ENCODE measurements at regions not wholly inside any gene's neighbourhood (a gene's known extent, or its start where the extent isn't known, plus 50 kb on each side); places are given as distances from the start of the nearest gene placed in this dataset.
A peak's percentile ranks its signal among the peaks of the same experiment; 100 is the strongest.
"Not testable (repeated sequence)": the region's sequence is repeated elsewhere in the genome, so short reads cannot be mapped to it uniquely, and the experiment has no call there.

DNA sequence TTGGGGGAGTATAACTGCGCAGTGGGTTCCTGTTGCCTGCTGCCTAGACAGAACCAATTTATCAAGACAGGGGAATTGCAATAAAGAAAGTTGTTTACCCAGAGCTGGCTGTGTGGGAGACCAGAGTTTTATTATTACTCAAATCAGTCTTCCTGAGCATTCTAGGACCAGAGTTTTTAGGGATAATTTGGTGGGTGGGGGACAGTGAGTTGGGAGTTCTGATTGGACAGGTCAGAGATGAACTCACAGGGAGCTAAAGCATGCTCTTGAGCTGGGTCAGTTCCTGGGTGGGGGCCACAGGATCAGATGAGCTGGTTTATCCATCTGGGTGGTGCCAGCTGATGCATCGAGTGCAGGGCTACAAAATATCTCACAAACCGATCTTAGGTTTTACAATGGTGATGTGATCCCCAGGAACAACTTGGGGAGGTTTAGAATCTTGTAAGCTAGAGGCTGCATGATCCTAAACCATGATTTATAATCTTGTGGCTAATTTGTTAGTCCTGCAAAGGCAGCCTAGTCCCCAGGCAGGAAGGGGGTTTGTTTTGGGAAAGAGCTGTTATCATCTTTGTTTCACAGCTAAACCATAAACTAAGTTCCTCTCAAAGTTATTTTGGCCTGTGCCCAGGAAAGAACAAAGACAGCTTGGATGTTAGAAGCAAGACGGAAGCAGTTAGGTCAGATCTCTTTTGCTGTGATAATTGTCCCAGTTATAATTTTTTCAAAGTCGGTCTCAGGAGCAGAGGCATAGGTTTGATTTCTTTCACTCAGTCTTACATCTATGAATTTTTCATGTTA is 146.8 kb downstream of the PPIAL4G start:
- Mint-ChIP-seq H3K27me3 (ENCODE audit: low read depth) (peaks cover 16% of the 10 kb centered on the region), H3K4me1 (ENCODE audit: low read depth) (peaks cover 13% of the 10 kb centered on the region)
- H3K36me3 Mint-ChIP-seq (ENCODE audit: low read depth); H3K27ac Mint-ChIP-seq (ENCODE audit: unreplicated experiment); H3K4me3 Mint-ChIP-seq (ENCODE audit: unreplicated experiment); DNase-seq (ENCODE audit: low spot score); H3K9me3 Mint-ChIP-seq (ENCODE audit: low read depth): not testable (repeated sequence)

DNA sequence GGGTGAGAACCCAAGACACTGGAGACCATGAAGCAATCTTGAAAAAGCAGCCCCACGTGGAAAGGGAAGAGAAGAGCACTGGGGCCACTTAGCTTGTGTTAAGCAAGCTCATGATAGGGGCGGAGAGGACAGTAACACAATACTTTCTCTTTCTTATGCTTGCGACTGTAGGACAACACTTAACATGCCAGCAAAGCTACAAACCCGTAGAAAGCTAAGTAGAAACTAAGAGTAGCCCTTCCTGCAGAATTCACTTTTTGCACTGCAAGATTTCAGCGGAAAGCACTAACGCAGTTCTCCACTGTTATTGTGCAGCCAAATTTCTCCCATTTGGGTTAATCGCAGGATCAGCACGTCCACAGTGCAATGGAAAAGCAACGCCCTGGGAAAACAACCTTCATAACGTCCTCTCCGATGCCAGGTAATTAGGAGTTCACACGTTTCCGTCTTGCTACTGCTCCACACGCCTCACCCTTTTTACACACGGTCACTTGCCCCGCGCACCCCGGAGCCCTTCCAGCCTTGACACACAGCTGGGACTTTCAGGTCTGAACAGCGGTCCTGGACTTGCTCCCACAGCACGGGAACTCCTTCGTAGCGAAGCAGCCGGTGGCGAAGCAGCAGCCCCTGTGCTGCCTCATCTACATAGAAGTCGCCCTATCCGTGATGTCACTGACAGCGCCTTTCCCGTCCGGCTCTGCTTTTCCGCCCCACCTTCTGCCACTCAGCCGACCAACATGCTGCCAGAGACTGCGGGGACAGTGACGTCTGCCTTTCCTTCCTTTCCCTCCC is 148.6 kb downstream of the PPIAL4G start:
- Mint-ChIP-seq H3K27me3 (ENCODE audit: low read depth) (peaks cover 16% of the 10 kb centered on the region), H3K4me3 (ENCODE audit: unreplicated experiment) (peak overlapping the region; percentile 94), H3K27ac (ENCODE audit: unreplicated experiment) (peak overlapping the region; percentile 100), H3K4me1 (ENCODE audit: low read depth) (peaks cover 13% of the 10 kb centered on the region), H3K9me3 (ENCODE audit: low read depth) (no peaks in the 10 kb centered on the region), H3K36me3 (ENCODE audit: low read depth) (no peaks in the 10 kb centered on the region)
- TF ChIP-seq, protein P1, sequence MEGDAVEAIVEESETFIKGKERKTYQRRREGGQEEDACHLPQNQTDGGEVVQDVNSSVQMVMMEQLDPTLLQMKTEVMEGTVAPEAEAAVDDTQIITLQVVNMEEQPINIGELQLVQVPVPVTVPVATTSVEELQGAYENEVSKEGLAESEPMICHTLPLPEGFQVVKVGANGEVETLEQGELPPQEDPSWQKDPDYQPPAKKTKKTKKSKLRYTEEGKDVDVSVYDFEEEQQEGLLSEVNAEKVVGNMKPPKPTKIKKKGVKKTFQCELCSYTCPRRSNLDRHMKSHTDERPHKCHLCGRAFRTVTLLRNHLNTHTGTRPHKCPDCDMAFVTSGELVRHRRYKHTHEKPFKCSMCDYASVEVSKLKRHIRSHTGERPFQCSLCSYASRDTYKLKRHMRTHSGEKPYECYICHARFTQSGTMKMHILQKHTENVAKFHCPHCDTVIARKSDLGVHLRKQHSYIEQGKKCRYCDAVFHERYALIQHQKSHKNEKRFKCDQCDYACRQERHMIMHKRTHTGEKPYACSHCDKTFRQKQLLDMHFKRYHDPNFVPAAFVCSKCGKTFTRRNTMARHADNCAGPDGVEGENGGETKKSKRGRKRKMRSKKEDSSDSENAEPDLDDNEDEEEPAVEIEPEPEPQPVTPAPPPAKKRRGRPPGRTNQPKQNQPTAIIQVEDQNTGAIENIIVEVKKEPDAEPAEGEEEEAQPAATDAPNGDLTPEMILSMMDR (IDR thresholded peaks at IDR 0.05): no peak
- peak; percentile 92 for DNase-seq (ENCODE audit: low spot score)

DNA sequence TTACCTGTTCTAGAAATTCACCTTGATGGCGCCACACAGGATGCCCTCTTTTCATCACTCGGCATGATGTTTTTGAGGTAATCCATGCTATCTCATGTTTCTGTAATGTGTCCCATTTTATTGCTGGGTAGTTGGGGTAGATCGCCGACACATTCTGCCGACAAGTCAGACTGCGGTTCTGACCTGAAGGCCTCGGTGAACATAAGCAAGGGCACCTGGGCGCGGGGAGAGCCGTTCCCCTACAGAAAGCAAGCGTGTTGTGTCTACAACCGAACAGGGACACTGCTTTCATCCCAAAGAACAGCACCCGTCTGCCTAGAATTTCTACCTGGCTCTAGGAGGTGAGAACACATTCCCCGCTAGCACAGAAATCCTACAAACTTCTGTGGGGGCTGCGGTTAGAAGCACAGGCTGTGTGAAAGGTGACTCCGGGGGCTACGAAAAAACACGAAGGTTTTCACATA is 149.2 kb downstream of the PPIAL4G start:
- Mint-ChIP-seq H3K4me3 (ENCODE audit: unreplicated experiment) (peak overlapping the region; percentile 94), H3K27ac (ENCODE audit: unreplicated experiment) (peak overlapping the region; percentile 100), H3K9me3 (ENCODE audit: low read depth) (no peaks in the 10 kb centered on the region)

DNA sequence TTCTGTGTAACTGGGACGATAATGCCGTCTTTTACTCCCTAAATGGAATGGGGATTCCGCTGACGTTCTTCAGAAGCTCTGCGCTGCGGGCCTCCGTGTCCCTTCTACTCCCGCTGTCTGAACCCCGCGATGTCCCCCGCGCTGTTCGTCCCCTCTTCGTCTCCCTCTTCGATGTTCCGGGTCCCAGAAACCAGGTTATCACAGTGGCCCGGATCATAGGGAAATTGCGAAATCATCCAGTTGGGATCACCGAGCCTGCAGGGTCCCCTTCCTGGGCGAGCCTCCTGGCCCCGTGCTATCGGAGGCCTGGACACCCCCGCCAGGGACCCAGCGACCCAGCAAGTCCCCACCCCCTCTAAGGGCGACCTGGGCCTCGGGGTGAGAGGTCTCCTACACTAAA is 154.2 kb downstream of the PPIAL4G start:
- no peak for DNase-seq (ENCODE audit: low spot score)
- H3K27me3 Mint-ChIP-seq (ENCODE audit: low read depth): no peaks in the 10 kb centered on the region
- TF ChIP-seq, protein P1 (IDR thresholded peaks at IDR 0.05): no peak
- H3K4me3 Mint-ChIP-seq (ENCODE audit: unreplicated experiment): no peak overlapping the region
- H3K36me3 Mint-ChIP-seq (ENCODE audit: low read depth): no peaks in the 10 kb centered on the region
- H3K9me3 Mint-ChIP-seq (ENCODE audit: low read depth): no peaks in the 10 kb centered on the region
- no peak overlapping the region for H3K27ac Mint-ChIP-seq (ENCODE audit: unreplicated experiment)
- peaks cover 5% of the 10 kb centered on the region for H3K4me1 Mint-ChIP-seq (ENCODE audit: low read depth)

More for the DNA sequence above, 149.2 kb downstream of the PPIAL4G start:
- no peak for DNase-seq (ENCODE audit: low spot score)
- peaks cover 13% of the 10 kb centered on the region for H3K4me1 Mint-ChIP-seq (ENCODE audit: low read depth)
- TF ChIP-seq, protein P1 (IDR thresholded peaks at IDR 0.05): no peak
- no peaks in the 10 kb centered on the region for H3K36me3 Mint-ChIP-seq (ENCODE audit: low read depth)
- H3K27me3 Mint-ChIP-seq (ENCODE audit: low read depth): peaks cover 12% of the 10 kb centered on the region

DNA sequence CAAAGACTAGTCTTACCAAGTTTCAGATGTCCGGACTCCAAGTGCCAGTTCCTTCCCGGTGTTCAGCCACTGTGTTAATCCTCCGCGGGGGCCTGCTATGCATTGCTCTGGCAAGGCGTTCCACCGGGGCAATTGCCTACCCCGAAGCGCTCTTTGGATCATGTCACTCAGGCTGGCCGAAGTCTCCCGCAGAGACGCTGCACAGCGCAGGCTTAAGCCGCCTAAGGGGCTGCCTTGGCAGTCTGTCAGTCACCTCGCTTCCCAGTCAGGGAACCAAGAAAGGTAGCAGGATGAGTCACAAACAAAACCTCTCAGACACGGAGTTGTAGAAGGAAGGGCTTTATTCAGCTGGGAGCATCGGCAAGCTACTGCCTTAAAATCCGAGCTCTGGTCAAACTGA is 158.1 kb downstream of the PPIAL4G start:
- DNase-seq (ENCODE audit: low spot score); H3K36me3 Mint-ChIP-seq (ENCODE audit: low read depth); H3K4me1 Mint-ChIP-seq (ENCODE audit: low read depth); H3K27me3 Mint-ChIP-seq (ENCODE audit: low read depth); H3K9me3 Mint-ChIP-seq (ENCODE audit: low read depth); H3K27ac Mint-ChIP-seq (ENCODE audit: unreplicated experiment); H3K4me3 Mint-ChIP-seq (ENCODE audit: unreplicated experiment): not testable (repeated sequence)

DNA sequence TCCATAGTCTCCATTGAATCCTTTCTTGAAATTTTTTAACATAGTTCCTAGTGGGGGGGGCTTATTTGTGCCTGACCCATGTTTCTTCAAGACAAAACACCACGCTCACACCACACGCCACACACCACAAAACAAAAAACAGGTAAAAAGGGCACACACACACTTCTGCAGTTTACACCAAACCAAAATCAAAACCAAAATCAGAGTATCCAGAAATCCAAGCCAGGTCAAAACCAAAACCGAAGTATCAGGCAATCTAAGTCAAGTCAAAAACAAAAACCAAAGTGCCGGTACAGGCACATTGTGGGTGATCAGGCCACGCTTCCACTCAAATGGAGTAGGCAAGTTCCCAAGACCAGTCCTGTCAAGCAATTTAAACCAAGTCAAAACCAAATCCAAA is 158.6 kb downstream of the PPIAL4G start:
- not testable (repeated sequence) for DNase-seq (ENCODE audit: low spot score); H3K36me3 Mint-ChIP-seq (ENCODE audit: low read depth); H3K4me3 Mint-ChIP-seq (ENCODE audit: unreplicated experiment); H3K27me3 Mint-ChIP-seq (ENCODE audit: low read depth); H3K9me3 Mint-ChIP-seq (ENCODE audit: low read depth); H3K27ac Mint-ChIP-seq (ENCODE audit: unreplicated experiment); H3K4me1 Mint-ChIP-seq (ENCODE audit: low read depth)

DNA sequence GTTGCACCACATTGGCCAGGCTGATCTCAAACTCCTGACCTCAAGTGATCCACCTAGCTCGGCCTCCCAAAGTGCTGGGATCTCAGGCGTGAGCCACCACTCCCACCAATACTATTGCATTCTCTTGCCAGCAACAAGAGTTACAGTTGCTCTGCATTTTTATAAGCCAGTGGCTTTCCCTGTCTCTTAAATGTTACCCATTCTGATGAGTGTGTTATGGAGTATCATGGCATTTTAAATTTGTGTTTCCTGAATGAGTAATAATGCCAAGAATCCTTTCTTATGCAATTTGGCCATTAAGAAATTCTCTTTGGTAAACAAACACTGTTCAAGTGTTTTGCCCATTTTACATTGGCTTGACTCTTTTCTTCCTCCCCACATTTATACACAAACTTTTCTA is 163.0 kb downstream of the PPIAL4G start:
- H3K4me1 Mint-ChIP-seq (ENCODE audit: low read depth); H3K4me3 Mint-ChIP-seq (ENCODE audit: unreplicated experiment); H3K27me3 Mint-ChIP-seq (ENCODE audit: low read depth); H3K27ac Mint-ChIP-seq (ENCODE audit: unreplicated experiment); H3K36me3 Mint-ChIP-seq (ENCODE audit: low read depth); DNase-seq (ENCODE audit: low spot score); H3K9me3 Mint-ChIP-seq (ENCODE audit: low read depth): not testable (repeated sequence)

Data from chondrocyte (in vitro differentiated cells).